ENCODE measurements at regions not wholly inside any gene's neighbourhood (a gene's known extent, or its start where the extent isn't known, plus 50 kb on each side); places are given as distances from the start of the nearest gene placed in this dataset.

GRCh38 chr1:95312181-95312580, 78.2 kb downstream of the RWDD3 start:
- H3K79me2 ChIP-seq (ENCODE audit: control insufficient read depth, insufficient read depth, low read length) = no peaks in the 10 kb centered on the region
- no peaks in the 10 kb centered on the region for H3K4me1 ChIP-seq (ENCODE audit: control insufficient read depth, extremely low read depth, insufficient read depth, low read length)
- dilution Hi-C loops (cut with MboI; ENCODE audit: extremely low pct_ligation_motif_present, low sequenced_read_pairs) = no loop called here
- H3K4me3 ChIP-seq (replicated peaks in 1 of 3; ENCODE audit: insufficient read depth in 1 of 3, low read depth in 1 of 3, low read length in 3 of 3) = no peak overlapping the region
- no TSS peak for BruUV-seq (replicated peaks)
- H3K4me2 ChIP-seq (ENCODE audit: insufficient read depth, low read length) = no peak overlapping the region
- no peak overlapping the region for H3K9ac ChIP-seq (replicated peaks; ENCODE audit: extremely low read depth, insufficient read depth, low read length)
- CTCF ChIA-PET = no interaction called here
- peaks cover 2 to 19% of the 10 kb centered on the region in 2 experiments for H3K27me3 ChIP-seq (ENCODE audit: control insufficient read depth in 2 of 2, insufficient read depth in 2 of 2, low read length in 2 of 2)
- no peak for TF ChIP-seq EZH2 (IDR thresholded peaks at IDR 0.05; ENCODE audit: borderline replicate concordance, low read depth, low read length, severe bottlenecking)
- no peak for TF ChIP-seq GATA2 (IDR thresholded peaks at IDR 0.05; ENCODE audit: insufficient read depth, insufficient read length, low read depth, low read length)
- TF ChIP-seq POLR2AphosphoS5 (IDR thresholded peaks at IDR 0.05; ENCODE audit: insufficient read depth, low read depth, low read length) = no peak
- TF ChIP-seq MAX (IDR thresholded peaks at IDR 0.05; ENCODE audit: insufficient read depth, insufficient read length) = no peak
- TF ChIP-seq CTCF (IDR thresholded peaks at IDR 0.05; ENCODE audit: extremely low read depth in 1 of 2, insufficient read depth in 1 of 2, low read depth in 1 of 2, low read length in 2 of 2) = no peak
- FAIRE-seq (no peak), DNase-seq (ENCODE audit: low read depth, low spot score) (no peak)
- no peaks in the 10 kb centered on the region for H3K36me3 ChIP-seq (ENCODE audit: control insufficient read depth in 2 of 2, extremely low read depth in 1 of 2, insufficient read depth in 2 of 2, low read length in 2 of 2)
- no peaks in the 10 kb centered on the region for H3K9me3 ChIP-seq (replicated peaks; ENCODE audit: control insufficient read depth, insufficient read depth, low read length)
- no peak overlapping the region for H3K27ac ChIP-seq (ENCODE audit: insufficient read depth, low read depth, low read length)
- no peaks in the 10 kb centered on the region for H4K20me1 ChIP-seq (replicated peaks; ENCODE audit: control insufficient read depth, extremely low read depth, insufficient read depth, low read length)
- intact Hi-C loops (cut with micrococcal nuclease) = no loop called here
- POLR2A ChIA-PET = no interaction called here
- H3K9me1 ChIP-seq (replicated peaks; ENCODE audit: control insufficient read depth, extremely low read depth, insufficient read depth, low read length) = no peaks in the 10 kb centered on the region
- H2AFZ ChIP-seq (ENCODE audit: low read depth, low read length) = no peak overlapping the region

GRCh38 chr1:95313527-95313926, 79.5 kb downstream of the RWDD3 start:
- Histone ChIP-seq H3K27me3 (ENCODE audit: control insufficient read depth in 2 of 2, insufficient read depth in 2 of 2, low read length in 2 of 2) (peaks cover 2 to 19% of the 10 kb centered on the region in 2 experiments), H3K9me3 (replicated peaks; ENCODE audit: control insufficient read depth, insufficient read depth, low read length) (no peaks in the 10 kb centered on the region), H3K4me3 (replicated peaks in 1 of 3; ENCODE audit: insufficient read depth in 1 of 3, low read depth in 1 of 3, low read length in 3 of 3) (no peak overlapping the region), H3K27ac (ENCODE audit: insufficient read depth, low read depth, low read length) (no peak overlapping the region), H3K36me3 (ENCODE audit: control insufficient read depth in 2 of 2, extremely low read depth in 1 of 2, insufficient read depth in 2 of 2, low read length in 2 of 2) (no peaks in the 10 kb centered on the region), H4K20me1 (replicated peaks; ENCODE audit: control insufficient read depth, extremely low read depth, insufficient read depth, low read length) (no peaks in the 10 kb centered on the region), H3K9me1 (replicated peaks; ENCODE audit: control insufficient read depth, extremely low read depth, insufficient read depth, low read length) (no peaks in the 10 kb centered on the region), H2AFZ (ENCODE audit: low read depth, low read length) (no peak overlapping the region), H3K4me2 (ENCODE audit: insufficient read depth, low read length) (no peak overlapping the region), H3K79me2 (ENCODE audit: control insufficient read depth, insufficient read depth, low read length) (no peaks in the 10 kb centered on the region), H3K9ac (replicated peaks; ENCODE audit: extremely low read depth, insufficient read depth, low read length) (no peak overlapping the region), H3K4me1 (ENCODE audit: control insufficient read depth, extremely low read depth, insufficient read depth, low read length) (no peaks in the 10 kb centered on the region)
- ChIA-PET POLR2A (no interaction called here), CTCF (no interaction called here)
- dilution Hi-C loops (cut with MboI; ENCODE audit: extremely low pct_ligation_motif_present, low sequenced_read_pairs) = no loop called here
- intact Hi-C loops (cut with micrococcal nuclease) = no loop called here
- no peak for DNase-seq (ENCODE audit: low read depth, low spot score)
- no peak for FAIRE-seq
- TF ChIP-seq FOS (IDR thresholded peaks at IDR 0.05; ENCODE audit: borderline replicate concordance, insufficient read depth, low read length) (no peak), MYC (IDR thresholded peaks at IDR 0.05; ENCODE audit: low read depth, low read length) (no peak), EZH2 (IDR thresholded peaks at IDR 0.05; ENCODE audit: borderline replicate concordance, low read depth, low read length, severe bottlenecking) (no peak), MAX (IDR thresholded peaks at IDR 0.05; ENCODE audit: insufficient read depth, insufficient read length) (no peak), POLR2AphosphoS5 (IDR thresholded peaks at IDR 0.05; ENCODE audit: insufficient read depth, low read depth, low read length) (no peak), POLR2A (IDR thresholded peaks at IDR 0.05; ENCODE audit: low read depth, low read length) (no peak), CTCF (IDR thresholded peaks at IDR 0.05; ENCODE audit: extremely low read depth in 1 of 2, insufficient read depth in 1 of 2, low read depth in 1 of 2, low read length in 2 of 2) (no peak), GATA2 (IDR thresholded peaks at IDR 0.05; ENCODE audit: insufficient read depth, insufficient read length, low read depth, low read length) (no peak), JUN (IDR thresholded peaks at IDR 0.05; ENCODE audit: borderline replicate concordance, insufficient read depth, insufficient read length, low read depth) (no peak)
- no TSS peak for BruUV-seq (replicated peaks)

Measured in endothelial cell of umbilical vein (primary cell).